Brain microvascular endothelial cell (primary cell): ENCODE measurements at regions not wholly inside any gene's neighbourhood (a gene's known extent, or its start where the extent isn't known, plus 50 kb on each side); places are given as distances from the start of the nearest gene placed in this dataset.

ENCODE experiments used
- DNase-seq: peaks from one replicate; pipeline ENCODE4 v3.0.0-alpha.2; 2020
- H3K27ac ChIP-seq: fragments of 250-450 bp; sonication (Bioruptor Pico); 2 replicates; pipeline ENCODE4 v1.5.1; 2020; ENCODE audit warnings: mild to moderate bottlenecking, moderate library complexity
- H3K27me3 ChIP-seq: fragments of 250-450 bp; sonication (Bioruptor Pico); replicated peaks from 2 replicates; pipeline ENCODE4 v1.5.1; 2020; ENCODE audit warnings: mild to moderate bottlenecking
- H3K36me3 ChIP-seq: fragments of 250-450 bp; sonication (Bioruptor Pico); replicated peaks from 2 replicates; pipeline ENCODE4 v1.5.1; 2020; ENCODE audit warnings: mild to moderate bottlenecking
- H3K4me3 ChIP-seq: 2 replicates; pipeline ENCODE4 v1.5.1; 2011; ENCODE audit warnings: low read depth, mild to moderate bottlenecking, control low read depth, low read length, moderate library complexity
- in situ Hi-C: cut with HindIII; loops from 2 replicates; pipeline ENCODE4 v1.10.0; 2017; ENCODE audit warnings: low sequenced_read_pairs, low pct_ligation_motif_present
- TF ChIP-seq, protein P1 (sequence below): IDR thresholded peaks from 2 replicates; pipeline ENCODE4 v1.5.1; 2011; ENCODE audit warnings: low read depth, mild to moderate bottlenecking, moderate library complexity, low read length, control low read depth, inconsistent platforms; ENCODE audit errors: missing control alignments

DNA sequence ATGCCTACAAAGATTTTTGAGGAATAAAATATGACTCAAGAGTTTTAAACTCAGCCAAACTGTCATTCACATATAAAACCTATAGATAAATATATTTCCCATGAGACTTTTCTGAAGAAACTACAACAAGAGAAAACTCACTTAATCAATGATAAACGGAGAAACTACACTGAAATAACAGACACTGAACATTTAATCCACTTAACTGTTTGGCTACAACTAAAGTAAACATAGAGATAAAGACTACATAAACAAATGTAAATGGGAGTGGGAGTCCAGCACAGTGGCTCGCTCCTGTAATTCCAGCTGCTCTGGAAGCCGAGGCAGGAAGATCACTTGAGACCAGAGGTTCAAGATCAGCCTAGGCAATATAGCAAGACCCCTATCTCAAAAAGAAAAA, 79.2 kb downstream of the MEX3B start:
- H3K27ac ChIP-seq, result no peak overlapping the region
- H3K4me3 ChIP-seq, result no peak overlapping the region
- in situ Hi-C loops, result no loop called here
- TF ChIP-seq, protein P1, sequence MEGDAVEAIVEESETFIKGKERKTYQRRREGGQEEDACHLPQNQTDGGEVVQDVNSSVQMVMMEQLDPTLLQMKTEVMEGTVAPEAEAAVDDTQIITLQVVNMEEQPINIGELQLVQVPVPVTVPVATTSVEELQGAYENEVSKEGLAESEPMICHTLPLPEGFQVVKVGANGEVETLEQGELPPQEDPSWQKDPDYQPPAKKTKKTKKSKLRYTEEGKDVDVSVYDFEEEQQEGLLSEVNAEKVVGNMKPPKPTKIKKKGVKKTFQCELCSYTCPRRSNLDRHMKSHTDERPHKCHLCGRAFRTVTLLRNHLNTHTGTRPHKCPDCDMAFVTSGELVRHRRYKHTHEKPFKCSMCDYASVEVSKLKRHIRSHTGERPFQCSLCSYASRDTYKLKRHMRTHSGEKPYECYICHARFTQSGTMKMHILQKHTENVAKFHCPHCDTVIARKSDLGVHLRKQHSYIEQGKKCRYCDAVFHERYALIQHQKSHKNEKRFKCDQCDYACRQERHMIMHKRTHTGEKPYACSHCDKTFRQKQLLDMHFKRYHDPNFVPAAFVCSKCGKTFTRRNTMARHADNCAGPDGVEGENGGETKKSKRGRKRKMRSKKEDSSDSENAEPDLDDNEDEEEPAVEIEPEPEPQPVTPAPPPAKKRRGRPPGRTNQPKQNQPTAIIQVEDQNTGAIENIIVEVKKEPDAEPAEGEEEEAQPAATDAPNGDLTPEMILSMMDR, result no peak
- H3K36me3 ChIP-seq, result no peaks in the 10 kb centered on the region
- H3K27me3 ChIP-seq, result no peaks in the 10 kb centered on the region
- no peak for DNase-seq

DNA sequence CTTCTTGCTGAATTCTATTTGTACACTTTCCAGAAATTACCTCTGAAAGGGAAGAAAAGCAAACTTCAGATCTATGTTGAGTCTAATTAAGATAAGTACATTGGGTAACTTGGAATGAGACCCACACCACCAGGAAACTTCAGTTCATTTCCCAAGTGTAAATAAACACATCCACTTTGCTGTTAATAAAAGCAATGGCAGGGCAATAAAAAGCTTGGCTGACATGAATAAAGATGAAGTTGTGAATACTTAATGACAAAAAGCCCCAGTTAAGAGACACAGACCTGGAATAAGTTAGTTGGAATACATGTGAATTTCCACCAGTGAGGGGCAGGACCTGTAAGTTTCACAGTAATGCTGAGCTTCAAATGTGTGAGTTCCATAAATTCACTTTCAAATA, 83.3 kb downstream of the MEX3B start:
- Histone ChIP-seq H3K27ac (no peak overlapping the region), H3K4me3 (no peak overlapping the region), H3K36me3 (no peaks in the 10 kb centered on the region), H3K27me3 (no peaks in the 10 kb centered on the region)
- DNase-seq, result no peak
- TF ChIP-seq, protein P1, result no peak
- in situ Hi-C loops, result no loop called here

DNA sequence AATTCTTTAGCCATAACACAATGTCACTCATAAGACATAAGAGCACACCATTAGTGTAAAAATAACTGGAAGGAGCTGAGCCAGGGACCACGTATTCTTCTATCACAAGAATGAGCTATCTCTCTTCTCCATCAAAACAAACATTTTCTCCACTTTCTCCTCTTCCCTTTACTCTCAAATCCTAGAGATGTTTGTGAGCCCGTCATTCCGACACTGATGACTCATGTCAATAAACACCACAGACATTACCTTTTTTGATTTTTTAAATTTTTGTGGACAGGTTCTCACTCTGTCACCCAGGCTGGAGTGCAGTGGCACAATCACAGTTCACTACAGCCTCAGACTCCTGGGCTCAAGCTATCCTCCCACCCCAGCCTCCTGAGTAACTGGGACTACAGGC, 86.6 kb downstream of the MEX3B start:
- Histone ChIP-seq H3K36me3 (no peaks in the 10 kb centered on the region), H3K4me3 (no peak overlapping the region), H3K27me3 (no peaks in the 10 kb centered on the region), H3K27ac (no peak overlapping the region)
- no peak for DNase-seq
- TF ChIP-seq, protein P1, result no peak
- in situ Hi-C loops, result no loop called here

DNA sequence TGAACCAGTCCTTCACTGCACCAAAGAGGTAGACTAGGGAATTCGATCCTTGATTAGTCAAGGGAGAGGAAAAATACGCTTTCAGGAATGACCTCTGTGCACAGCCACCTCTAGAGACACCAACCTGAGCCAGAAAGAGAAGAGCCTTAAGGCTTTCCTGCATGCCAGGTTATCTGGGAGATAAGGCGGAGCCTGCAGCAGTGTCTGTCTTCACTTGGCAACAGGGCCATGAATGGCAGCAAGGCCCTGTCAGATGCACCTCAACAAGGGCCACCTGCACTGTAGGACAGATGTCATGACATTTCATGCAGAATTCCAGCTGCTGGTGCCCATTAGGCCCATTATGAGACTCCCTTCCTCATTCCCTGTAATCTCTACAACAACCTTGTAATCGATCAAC, 88.1 kb downstream of the MEX3B start:
- Histone ChIP-seq H3K27ac (no peak overlapping the region), H3K27me3 (no peaks in the 10 kb centered on the region), H3K4me3 (no peak overlapping the region), H3K36me3 (no peaks in the 10 kb centered on the region)
- TF ChIP-seq, protein P1, result no peak
- no peak for DNase-seq
- in situ Hi-C loops, result no loop called here

DNA sequence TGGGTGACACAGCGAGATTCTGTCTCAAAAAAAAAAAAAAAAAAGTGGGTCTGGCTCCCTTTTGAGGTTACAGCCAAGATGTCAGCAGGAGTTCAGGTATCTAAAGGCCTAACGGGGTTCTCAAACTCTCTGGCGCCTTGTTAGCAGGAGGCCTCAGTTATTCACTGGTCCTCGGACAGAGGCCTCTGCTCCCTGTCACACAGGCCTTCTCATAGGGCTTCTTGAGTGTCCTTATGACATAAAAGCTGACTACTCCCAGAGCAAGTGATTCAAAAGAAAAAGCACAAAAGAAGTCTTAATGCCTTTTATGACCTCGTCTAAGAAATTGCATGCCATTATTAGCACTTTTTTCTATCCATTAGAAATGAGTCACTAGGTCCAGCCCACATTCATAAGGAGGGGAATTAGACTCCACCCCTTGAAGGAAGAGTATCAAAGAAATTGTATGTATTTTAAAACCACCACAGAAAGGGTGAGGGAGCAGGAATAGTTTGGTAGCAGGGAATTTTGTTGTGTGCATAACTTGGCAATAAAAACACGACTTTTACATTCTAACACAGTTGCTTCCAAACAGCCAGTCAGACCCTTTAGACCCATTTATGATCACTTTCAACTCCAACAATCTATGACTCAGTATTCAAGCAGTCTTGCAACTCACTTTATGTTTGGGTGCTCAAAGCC, 90.3 kb downstream of the MEX3B start:
- H3K27me3 ChIP-seq, result no peaks in the 10 kb centered on the region
- TF ChIP-seq, protein P1, result no peak
- no peak overlapping the region for H3K27ac ChIP-seq
- no peak overlapping the region for H3K4me3 ChIP-seq
- in situ Hi-C loops, result no loop called here
- no peak for DNase-seq
- H3K36me3 ChIP-seq, result no peaks in the 10 kb centered on the region
